GM04503 (cell line): ENCODE measurements at regions not wholly inside any gene's neighbourhood (a gene's known extent, or its start where the extent isn't known, plus 50 kb on each side); places are given as distances from the start of the nearest gene placed in this dataset.
"Not testable (repeated sequence)": the region's sequence is repeated elsewhere in the genome, so short reads cannot be mapped to it uniquely, and the experiment has no call there.

Experiments used
- DNase-seq: peaks from one replicate; pipeline ENCODE4 v3.0.0-alpha.2; 2012; ENCODE audit warnings: low read depth

GRCh38 chr11:56876621-56877275, 112.0 kb upstream of the OR5AK2 start:
- peak; percentile 11 for DNase-seq

DNA sequence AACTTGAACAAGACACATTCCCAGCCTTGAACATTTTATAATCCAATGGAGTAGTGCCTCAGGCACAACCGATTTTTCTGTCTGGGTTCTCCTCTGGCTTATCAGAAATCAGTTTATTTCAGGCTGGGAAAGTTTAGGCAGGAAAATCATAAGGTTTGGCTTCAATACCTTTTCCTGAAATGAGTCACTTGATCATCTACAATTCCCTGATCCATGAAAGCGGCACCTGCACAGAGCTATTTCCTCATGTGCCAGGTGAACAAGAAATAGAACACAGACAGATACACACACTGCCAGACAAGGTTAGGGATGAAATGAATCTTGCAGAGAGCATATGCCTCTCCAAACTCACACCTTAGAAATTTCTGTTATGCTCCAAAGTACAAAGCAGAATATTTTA, 106.7 kb upstream of the OR9G4 start:
- DNase-seq = no peak

- no peak for DNase-seq
Measured at GRCh38 chr11:56852131-56852530, 103.6 kb upstream of the OR9G4 start.

DNA sequence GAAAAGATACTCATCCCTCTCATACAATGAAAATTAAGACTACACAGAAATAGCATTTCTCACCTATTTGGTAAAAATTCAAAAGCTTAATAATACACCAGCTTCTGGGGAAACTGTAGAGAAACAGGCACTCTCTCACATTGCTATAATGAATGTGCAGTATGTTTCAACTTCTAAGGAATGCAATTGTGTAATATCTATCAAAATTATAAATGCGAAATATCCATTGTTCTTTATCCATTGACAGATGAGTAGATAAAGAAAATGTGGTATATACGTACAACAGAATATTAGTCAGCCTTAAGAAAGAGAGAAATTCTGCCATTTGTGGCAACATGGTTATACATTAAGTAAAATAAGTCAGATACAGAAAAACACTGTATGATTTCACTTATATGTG, 101.4 kb upstream of the OR9G4 start:
- DNase-seq = no peak

GRCh38 chr11:56849250-56849649, 100.8 kb upstream of the OR9G4 start:
- DNase-seq = no peak

DNA sequence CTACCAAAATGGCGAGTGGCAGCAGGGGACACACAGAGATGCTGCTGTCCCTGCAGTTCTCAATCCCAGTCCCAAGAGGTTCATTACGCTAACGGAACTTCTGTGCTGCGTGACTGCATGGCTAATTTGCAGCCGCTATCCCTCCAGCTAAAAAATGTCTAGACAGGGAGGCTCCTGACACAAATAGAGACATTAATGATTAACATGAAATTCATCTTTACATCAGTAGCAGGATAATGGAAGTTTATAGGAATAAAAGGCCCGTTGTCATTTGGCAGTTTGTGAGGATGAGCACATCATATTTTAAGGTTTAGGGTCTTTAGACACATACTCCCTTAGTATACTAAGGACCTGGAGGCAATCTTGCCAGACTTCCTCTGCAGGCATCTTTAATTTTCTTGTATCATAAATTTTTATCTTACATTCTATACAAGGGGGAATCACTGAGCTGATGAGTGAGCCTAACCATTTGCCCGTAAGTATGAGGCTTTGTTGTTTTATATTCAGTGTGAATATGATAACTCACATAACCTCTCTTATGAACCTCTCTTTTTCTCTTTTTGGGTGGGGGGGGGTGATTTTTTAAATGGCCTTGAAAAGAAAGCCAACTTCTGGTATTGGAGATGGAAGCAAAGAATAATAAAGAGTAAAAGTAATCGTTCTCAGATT, 99.8 kb upstream of the OR9G4 start:
- DNase-seq = no peak

DNA sequence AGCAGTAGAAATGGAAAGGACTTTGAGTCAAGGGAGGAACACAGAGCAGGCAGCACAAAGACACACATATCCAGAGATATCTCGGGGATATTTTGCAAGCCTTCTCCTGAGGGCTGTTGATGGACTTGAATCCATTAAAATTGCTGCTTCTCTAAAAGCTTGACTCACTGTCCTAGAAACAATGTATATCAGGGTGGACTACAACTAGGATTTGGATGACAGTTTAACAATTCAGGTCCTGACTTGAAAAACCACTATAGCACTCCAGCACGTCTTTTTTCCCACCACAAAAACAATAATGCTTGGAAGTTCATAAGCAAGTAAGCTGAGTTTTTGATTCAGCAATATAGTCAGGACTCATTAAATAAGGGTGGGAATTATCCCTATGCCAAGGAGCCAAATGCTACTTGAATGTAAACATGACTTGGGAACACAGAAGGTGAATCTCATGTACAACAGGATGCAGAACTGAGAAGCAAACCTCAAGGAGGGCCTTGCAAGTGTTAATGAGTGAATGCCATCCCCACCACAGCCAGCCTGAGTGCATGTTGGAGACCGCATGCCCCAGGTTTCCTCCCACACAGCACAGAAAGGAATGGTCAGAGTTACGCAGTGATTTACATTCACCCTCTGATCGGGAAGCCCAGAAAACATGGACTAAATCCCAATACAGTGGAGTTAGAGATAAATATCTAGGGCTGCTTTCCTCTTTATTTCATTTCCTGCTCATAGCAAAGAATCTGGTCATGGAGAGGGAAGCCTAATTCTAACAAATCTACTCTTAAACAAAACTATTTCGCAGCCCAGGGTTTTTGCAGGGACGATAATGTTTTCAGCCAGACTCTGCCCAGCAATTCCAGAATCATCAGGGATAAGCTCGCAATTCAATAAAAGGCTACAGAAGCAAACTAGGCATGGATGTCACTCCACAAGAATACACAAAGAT, 98.4 kb upstream of the OR9G4 start:
- DNase-seq = no peak

- DNase-seq = no peak
Measured at GRCh38 chr11:56845121-56845732, 96.7 kb upstream of the OR9G4 start.

DNA sequence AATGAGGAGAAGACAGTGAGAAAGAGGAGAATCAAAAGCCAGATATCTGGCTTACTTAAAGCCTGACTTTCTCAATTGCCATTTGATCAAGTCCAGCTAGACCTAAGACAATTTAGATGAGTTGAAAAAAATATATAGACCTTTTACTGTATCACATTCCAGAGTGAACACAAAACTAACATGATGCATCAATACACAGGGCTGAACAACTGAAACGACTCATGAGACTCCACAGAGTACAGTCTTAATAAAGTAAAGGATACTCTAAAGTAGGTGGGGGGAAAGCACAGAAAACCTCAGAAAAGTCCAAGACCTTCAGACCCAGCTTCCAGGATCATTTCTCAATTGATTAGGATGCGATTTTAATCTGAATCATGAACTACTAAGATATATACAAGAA, 95.3 kb upstream of the OR9G4 start:
- no peak for DNase-seq

DNA sequence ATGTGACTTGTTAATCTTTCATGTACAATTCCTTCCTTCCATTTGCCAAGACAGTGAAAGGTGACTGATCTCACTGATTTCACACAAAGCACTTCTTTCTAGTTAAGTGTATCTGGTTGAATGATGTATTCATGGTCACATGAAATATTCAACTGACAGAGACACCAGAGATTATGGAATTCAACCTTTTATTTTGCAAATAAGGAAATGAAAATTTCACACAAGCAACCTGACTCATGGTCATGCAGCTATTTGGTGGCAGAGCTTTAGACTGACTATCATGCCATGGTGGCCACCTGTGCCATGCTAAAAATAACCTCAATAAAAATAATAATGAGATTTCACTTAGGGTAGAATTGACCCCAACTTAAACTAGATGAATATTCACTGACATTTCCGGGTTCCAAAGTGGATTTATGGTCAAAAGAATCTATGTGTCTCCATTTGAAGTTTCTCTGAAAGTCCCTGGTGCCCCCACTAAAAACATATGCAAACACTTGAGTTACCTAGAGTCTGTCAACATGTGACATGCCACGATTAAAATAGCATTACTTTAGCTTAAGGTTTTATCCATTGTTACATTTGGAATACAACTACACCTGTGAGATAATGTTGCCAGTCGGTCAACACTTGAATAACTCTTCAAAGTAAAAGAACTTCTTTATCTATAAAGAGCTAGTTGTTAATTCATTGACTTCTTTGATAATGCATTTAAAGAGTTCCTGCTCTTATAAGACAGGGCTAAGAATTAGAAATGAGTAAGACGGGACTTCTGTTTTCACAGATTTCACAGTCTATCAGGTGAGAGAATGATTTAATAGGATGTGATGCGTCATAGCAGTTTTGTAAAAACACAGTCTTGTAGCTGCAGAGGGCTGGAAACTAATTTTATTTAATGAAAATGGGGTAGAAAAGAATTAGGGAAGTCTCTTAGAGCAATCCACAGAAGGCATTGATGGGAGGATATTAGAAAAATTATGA, 94.6 kb upstream of the OR9G4 start:
- no peak for DNase-seq

GRCh38 chr11:56841210-56841810, 92.8 kb upstream of the OR9G4 start:
- peak; percentile 18 for DNase-seq

DNA sequence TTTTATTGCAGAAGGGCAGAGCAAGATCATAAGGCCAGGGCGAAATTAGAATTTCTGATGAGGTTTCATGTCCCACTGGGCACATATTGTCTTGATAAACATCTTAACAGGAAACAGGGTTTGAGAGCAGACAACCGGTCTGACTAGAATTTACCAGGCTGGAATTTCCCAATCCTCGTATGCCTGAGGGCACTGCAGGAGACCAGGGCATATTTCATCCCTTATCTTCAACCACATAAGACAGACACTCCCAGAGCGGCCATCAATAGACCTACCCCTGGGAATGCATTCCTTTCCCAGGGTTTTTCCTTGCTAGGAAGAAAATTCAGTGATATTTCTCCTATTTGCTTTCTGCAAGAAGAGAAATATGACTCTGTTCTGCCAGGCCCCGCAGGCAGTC, 78.9 kb upstream of the OR9G4 start:
- DNase-seq = not testable (repeated sequence)

- no peak for DNase-seq
Measured at GRCh38 chr11:56819916-56820315, 71.4 kb upstream of the OR9G4 start.

GRCh38 chr11:56817661-56818060, 69.2 kb upstream of the OR9G4 start:
- DNase-seq = no peak

- no peak for DNase-seq
Measured at GRCh38 chr11:56816259-56816658, 67.8 kb upstream of the OR9G4 start.

- no peak for DNase-seq
Measured at GRCh38 chr11:56808326-56808725, 59.8 kb upstream of the OR9G4 start.

GRCh38 chr11:56799691-56800210, 51.3 kb upstream of the OR9G4 start:
- no peak for DNase-seq
